Naive thymus-derived CD4-positive, alpha-beta T cell (primary cell): ENCODE measurements at regions not wholly inside any gene's neighbourhood (a gene's known extent, or its start where the extent isn't known, plus 50 kb on each side); places are given as distances from the start of the nearest gene placed in this dataset.

Experiments used
- ATAC-seq: fragments of 150-1000 bp; cut with Tn5 transposase; 2 replicates; pipeline ENCODE4 v1.10.0; 2021; ENCODE audit warnings: mild to moderate bottlenecking, moderate library complexity
- CTCF ChIA-PET: fragments of 350-600 bp; sonication (Branson Sonifier 250); formaldehyde crosslinking; loops from one replicate; lab custom pipeline; 2021; ENCODE audit warnings: antibody characterized with exemption; lab: Charles Lee
- POLR2A ChIA-PET: fragments of 350-600 bp; sonication (Branson Sonifier 250); formaldehyde crosslinking; loops from one replicate; lab custom pipeline; 2021; ENCODE audit warnings: antibody characterized with exemption, inconsistent platforms; lab: Charles Lee
- DNase-seq, 9 donors: peaks; one replicate each; pipeline versions ENCODE4 v3.0.0 to v3.0.0-alpha.2; 2020 to 2022; ENCODE audit warnings: mixed read lengths in 1 of 9
- H3K27ac ChIP-seq: one replicate; pipeline ENCODE4 v1.7.0; 2013; ENCODE audit warnings: mild to moderate bottlenecking, low read depth, low read length, moderate library complexity
- H3K27me3 ChIP-seq, 2 donors: one replicate each; pipeline ENCODE4 v1.7.0; 2013; ENCODE audit warnings: low read length in 2 of 2, mild to moderate bottlenecking in 2 of 2, moderate library complexity in 2 of 2; ENCODE audit not compliant: control insufficient read depth in 2 of 2, insufficient read depth in 2 of 2
- H3K36me3 ChIP-seq, 3 experiments: 1 replicate in 2 of 3; 2 replicates in 1 of 3; pipeline ENCODE4 v1.7.0; 2013; ENCODE audit warnings: low read length in 3 of 3, mild to moderate bottlenecking in 3 of 3, moderate library complexity in 1 of 3; ENCODE audit not compliant: insufficient read depth in 3 of 3, control insufficient read depth in 2 of 3
- H3K4me1 ChIP-seq, 2 donors: one replicate each; pipeline ENCODE4 v1.7.0; 2013; ENCODE audit warnings: low read length in 2 of 2, mild to moderate bottlenecking in 2 of 2, moderate library complexity in 1 of 2; ENCODE audit not compliant: control insufficient read depth in 2 of 2, insufficient read depth in 2 of 2
- H3K4me3 ChIP-seq: 2 replicates; pipeline ENCODE4 v1.7.0; 2013; ENCODE audit warnings: mild to moderate bottlenecking, low read length
- H3K9me3 ChIP-seq, 3 experiments: 1 replicate in 2 of 3; 2 replicates in 1 of 3; pipeline ENCODE4 v1.7.0; 2013; ENCODE audit warnings: low read length in 3 of 3; ENCODE audit not compliant: control insufficient read depth in 2 of 3
- H3K27ac Mint-ChIP-seq, 9 donors: one replicate each; pipeline ENCODE4 v1.8.0; 2020 to 2022; ENCODE audit warnings: mixed read lengths in 9 of 9, mild to moderate bottlenecking in 8 of 9, moderate library complexity in 5 of 9, inconsistent platforms in 2 of 9
- H3K27me3 Mint-ChIP-seq, 5 donors: one replicate each; pipeline ENCODE4 v1.8.0; 2021 to 2022; ENCODE audit warnings: mixed read lengths in 5 of 5, mild to moderate bottlenecking in 1 of 5
- H3K36me3 Mint-ChIP-seq, 5 donors: one replicate each; pipeline ENCODE4 v1.8.0; 2020 to 2022; ENCODE audit warnings: mixed read lengths in 5 of 5, mild to moderate bottlenecking in 3 of 5, inconsistent platforms in 1 of 5
- H3K4me1 Mint-ChIP-seq, 7 donors: one replicate each; pipeline ENCODE4 v1.8.0; 2020 to 2022; ENCODE audit warnings: mixed read lengths in 7 of 7, mild to moderate bottlenecking in 3 of 7, inconsistent platforms in 1 of 7
- H3K4me3 Mint-ChIP-seq, 10 donors: one replicate each; pipeline ENCODE4 v1.8.0; 2020 to 2022; ENCODE audit warnings: mild to moderate bottlenecking in 10 of 10, mixed read lengths in 10 of 10, moderate library complexity in 6 of 10, inconsistent platforms in 2 of 10
- H3K9me3 Mint-ChIP-seq, 11 donors: one replicate each; pipeline ENCODE4 v1.8.0; 2020 to 2022; ENCODE audit warnings: mixed read lengths in 11 of 11, mild to moderate bottlenecking in 4 of 11, inconsistent platforms in 1 of 11, moderate library complexity in 1 of 11
- intact Hi-C, 2 donors: fragments of 100-400 bp; cut with micrococcal nuclease; formaldehyde crosslinking; loops; one replicate each; pipeline ENCODE4 v1.15.1; 2023

- H3K4me3 Mint-ChIP-seq = no peak overlapping the region
- H3K36me3 Mint-ChIP-seq = no peaks in the 10 kb centered on the region
- no peak overlapping the region for H3K27ac ChIP-seq
- H3K4me3 ChIP-seq = no peak overlapping the region
- H3K27me3 ChIP-seq = no peaks in the 10 kb centered on the region
- H3K27ac Mint-ChIP-seq = no peak overlapping the region
- no peaks in the 10 kb centered on the region for H3K36me3 ChIP-seq
- intact Hi-C loops = no loop called here
- ATAC-seq (no peak), DNase-seq (no peak)
- H3K4me1 Mint-ChIP-seq = no peaks in the 10 kb centered on the region
- POLR2A ChIA-PET = no interaction called here
- no peaks in the 10 kb centered on the region for H3K4me1 ChIP-seq
- no peaks in the 10 kb centered on the region for H3K9me3 ChIP-seq
- no peaks in the 10 kb centered on the region for H3K27me3 Mint-ChIP-seq
- CTCF ChIA-PET = no interaction called here
- H3K9me3 Mint-ChIP-seq = peaks cover 0 to 3% (median 0%) of the 10 kb centered on the region in 11 donors
Measured at GRCh38 chrX:102988517-102988916, 51.4 kb downstream of the RAB40AL start.

GRCh38 chrX:102995316-102995715, 58.2 kb downstream of the RAB40AL start:
- POLR2A ChIA-PET = no interaction called here
- no peaks in the 10 kb centered on the region for H3K36me3 ChIP-seq
- CTCF ChIA-PET = interaction anchor here (0.6 kb wide), 1 partner anchor 27 kb away, joined by 3 read pairs; no protein-coding TSS in a partner anchor
- no peak overlapping the region for H3K27ac ChIP-seq
- Mint-ChIP-seq H3K4me3 (no peak overlapping the region), H3K27me3 (no peaks in the 10 kb centered on the region), H3K36me3 (no peaks in the 10 kb centered on the region), H3K9me3 (no peaks in the 10 kb centered on the region), H3K27ac (no peak overlapping the region), H3K4me1 (no peaks in the 10 kb centered on the region)
- intact Hi-C loops = no loop called here
- H3K4me3 ChIP-seq = no peak overlapping the region
- no peaks in the 10 kb centered on the region for H3K4me1 ChIP-seq
- no peaks in the 10 kb centered on the region for H3K27me3 ChIP-seq
- DNase-seq (no peak), ATAC-seq (no peak)
- H3K9me3 ChIP-seq = no peaks in the 10 kb centered on the region

GRCh38 chrX:103002576-103002975, 61.4 kb downstream of the BEX1 start:
- Mint-ChIP-seq H3K27me3 (peaks cover 0 to 8% (median 0%) of the 10 kb centered on the region in 5 donors), H3K9me3 (peaks cover 0 to 2% (median 0%) of the 10 kb centered on the region in 11 donors), H3K36me3 (no peaks in the 10 kb centered on the region), H3K4me1 (no peaks in the 10 kb centered on the region), H3K27ac (no peak overlapping the region), H3K4me3 (no peak overlapping the region)
- no peak overlapping the region for H3K4me3 ChIP-seq
- no peaks in the 10 kb centered on the region for H3K36me3 ChIP-seq
- no peaks in the 10 kb centered on the region for H3K27me3 ChIP-seq
- no peak overlapping the region for H3K27ac ChIP-seq
- ChIA-PET POLR2A (no interaction called here), CTCF (no interaction called here)
- H3K9me3 ChIP-seq = no peaks in the 10 kb centered on the region
- no peak for ATAC-seq
- H3K4me1 ChIP-seq = no peaks in the 10 kb centered on the region
- intact Hi-C loops = no loop called here
- DNase-seq = no peak
